CD14-positive monocyte (primary cell): ENCODE measurements at regions not wholly inside any gene's neighbourhood (a gene's known extent, or its start where the extent isn't known, plus 50 kb on each side); places are given as distances from the start of the nearest gene placed in this dataset.

ENCODE experiments used
- DNase-seq, 3 donors: peaks; one replicate each; pipeline ENCODE4 v3.0.0-alpha.2; 2011 to 2022
- H2AFZ ChIP-seq: 2 replicates; pipeline ENCODE4 v1.6.0; 2012; ENCODE audit warnings: mild to moderate bottlenecking, low read depth, low read length, inconsistent platforms; ENCODE audit not compliant: insufficient read depth, poor library complexity, severe bottlenecking
- H3K27ac ChIP-seq, 2 donors: 1 replicate in 1 of 2; 2 replicates in 1 of 2; pipeline ENCODE4 v1.5.1; 2012 to 2013; ENCODE audit warnings: low read length in 2 of 2, control low read depth in 1 of 2, inconsistent platforms in 1 of 2, low read depth in 1 of 2, mild to moderate bottlenecking in 1 of 2
- H3K27me3 ChIP-seq, 2 donors: one replicate each; pipeline versions ENCODE4 v1.6.0 to v1.6.1; 2011 to 2013; ENCODE audit warnings: low read length in 2 of 2; ENCODE audit not compliant: control insufficient read depth in 2 of 2, insufficient read depth in 2 of 2
- H3K36me3 ChIP-seq, 2 donors: replicated peaks in 1 of 2; 1 replicate in 1 of 2; 2 replicates in 1 of 2; pipeline versions ENCODE4 v1.5.1 to v1.6.1; 2012 to 2013; ENCODE audit warnings: low read length in 2 of 2, control low read depth in 1 of 2, inconsistent platforms in 1 of 2, mild to moderate bottlenecking in 1 of 2; ENCODE audit not compliant: insufficient read depth in 2 of 2, control insufficient read depth in 1 of 2
- H3K4me1 ChIP-seq, 2 donors: 1 replicate in 1 of 2; 2 replicates in 1 of 2; pipeline versions ENCODE4 v1.5.1 to v1.6.1; 2012 to 2013; ENCODE audit warnings: low read length in 2 of 2, control low read depth in 1 of 2, inconsistent platforms in 1 of 2, mild to moderate bottlenecking in 1 of 2, moderate library complexity in 1 of 2; ENCODE audit not compliant: insufficient read depth in 2 of 2, control insufficient read depth in 1 of 2
- H3K4me2 ChIP-seq: replicated peaks from 2 replicates; pipeline ENCODE3; 2012; ENCODE audit warnings: low read length, moderate library complexity, mild to moderate bottlenecking; ENCODE audit not compliant: poor library complexity, severe bottlenecking; ENCODE audit errors: extremely low read depth
- H3K4me3 ChIP-seq, 3 experiments: fragments of 200-600 bp in 1 of 3; sonication (generic) in 1 of 3; replicated peaks in 1 of 3; 1 replicate in 2 of 3; 2 replicates in 1 of 3; pipeline ENCODE4 v1.5.1; 2011 to 2013; ENCODE audit warnings: low read length in 3 of 3, mild to moderate bottlenecking in 3 of 3, control low read depth in 2 of 3, low read depth in 2 of 3, inconsistent platforms in 1 of 3, moderate library complexity in 1 of 3
- H3K79me2 ChIP-seq: 2 replicates; pipeline ENCODE4 v1.6.0; 2012; ENCODE audit warnings: mild to moderate bottlenecking, control low read depth, inconsistent platforms, low read length, moderate library complexity; ENCODE audit not compliant: insufficient read depth
- H3K9ac ChIP-seq: 2 replicates; pipeline ENCODE4 v1.6.0; 2017; ENCODE audit warnings: low read length, mild to moderate bottlenecking; ENCODE audit not compliant: insufficient read depth, poor library complexity, severe bottlenecking
- H3K9me3 ChIP-seq, 2 donors: replicated peaks in 1 of 2; 1 replicate in 1 of 2; 2 replicates in 1 of 2; pipeline versions ENCODE4 v1.5.1 to v1.6.1; 2012 to 2013; ENCODE audit warnings: low read length in 2 of 2, control low read depth in 1 of 2; ENCODE audit not compliant: control insufficient read depth in 1 of 2, insufficient read depth in 1 of 2
- H4K20me1 ChIP-seq: 2 replicates; pipeline ENCODE4 v1.6.0; 2012; ENCODE audit warnings: mild to moderate bottlenecking, low read length, control low read depth, moderate library complexity; ENCODE audit not compliant: insufficient read depth
- H3K27ac Mint-ChIP-seq, 7 donors: one replicate each; pipeline ENCODE4 v1.8.0; 2020; ENCODE audit warnings: mild to moderate bottlenecking in 7 of 7, mixed read lengths in 7 of 7, moderate library complexity in 6 of 7, inconsistent platforms in 2 of 7
- H3K27me3 Mint-ChIP-seq, 3 donors: one replicate each; pipeline ENCODE4 v1.8.0; 2021 to 2022; ENCODE audit warnings: low read depth in 3 of 3, mild to moderate bottlenecking in 3 of 3, mixed read lengths in 3 of 3, moderate library complexity in 3 of 3, inconsistent platforms in 1 of 3
- H3K36me3 Mint-ChIP-seq, 2 donors: one replicate each; pipeline ENCODE4 v1.8.0; 2020; ENCODE audit warnings: mixed read lengths in 2 of 2, inconsistent platforms in 1 of 2, mild to moderate bottlenecking in 1 of 2
- H3K4me1 Mint-ChIP-seq: one replicate; pipeline ENCODE4 v1.8.0; 2020; ENCODE audit warnings: mild to moderate bottlenecking, mixed read lengths
- H3K4me3 Mint-ChIP-seq, 2 donors: one replicate each; pipeline ENCODE4 v1.8.0; 2020; ENCODE audit warnings: mild to moderate bottlenecking in 2 of 2, mixed read lengths in 2 of 2, moderate library complexity in 1 of 2
- H3K9me3 Mint-ChIP-seq, 7 donors: one replicate each; pipeline ENCODE4 v1.8.0; 2020 to 2022; ENCODE audit warnings: mixed read lengths in 7 of 7, mild to moderate bottlenecking in 6 of 7, moderate library complexity in 6 of 7, inconsistent platforms in 2 of 7
- CTCF ChIP-seq: fragments of 200-600 bp; IDR thresholded peaks from one replicate; pipeline ENCODE4 v1.8.0; 2022; ENCODE audit warnings: antibody characterized with exemption, mild to moderate bottlenecking
- WGBS: methylation state at CpG from one replicate; pipeline ENCODE4 v1.1.5; 2013; ENCODE audit warnings: missing lambda C conversion rate; ENCODE audit not compliant: insufficient coverage; 5-methylcytosine and 5-hydroxymethylcytosine counted together
- intact Hi-C, 2 donors: fragments of 100-400 bp; cut with micrococcal nuclease; formaldehyde crosslinking; loops; one replicate each; pipeline versions ENCODE4 v1.15.0 to v1.15.1; 2023

GRCh38 chr11:11000579-11001283 lies 142.9 kb upstream of the ZBED5 start:
- Mint-ChIP-seq H3K4me3 (no peak overlapping the region), H3K36me3 (no peaks in the 10 kb centered on the region), H3K27me3 (peaks cover 10 to 17% (median 11%) of the 10 kb centered on the region in 3 donors), H3K4me1 (peaks cover 3% of the 10 kb centered on the region), H3K9me3 (peaks cover 0 to 2% (median 0%) of the 10 kb centered on the region in 7 donors), H3K27ac (no peak overlapping the region)
- no peak for DNase-seq
- WGBS = 100% methylated on average over 1 of the region's 7 CpGs
- TF ChIP-seq CTCF = no peak
- Histone ChIP-seq H2AFZ (no peak overlapping the region), H3K27me3 (peaks cover 0 to 2% of the 10 kb centered on the region in 2 donors), H3K9ac (no peak overlapping the region), H4K20me1 (no peaks in the 10 kb centered on the region), H3K79me2 (no peaks in the 10 kb centered on the region), H3K36me3 (no peaks in the 10 kb centered on the region), H3K4me1 (no peaks in the 10 kb centered on the region), H3K4me2 (no peak overlapping the region), H3K4me3 (no peak overlapping the region), H3K27ac (no peak overlapping the region), H3K9me3 (no peaks in the 10 kb centered on the region)
- intact Hi-C loops = no loop called here

- H3K27me3 ChIP-seq = peaks cover 0 to 2% of the 10 kb centered on the region in 2 donors
- no peaks in the 10 kb centered on the region for H3K36me3 Mint-ChIP-seq
- H3K27me3 Mint-ChIP-seq = peaks cover 10 to 15% (median 11%) of the 10 kb centered on the region in 3 donors
- H3K27ac ChIP-seq = no peak overlapping the region
- no peak for DNase-seq
- no peak overlapping the region for H3K4me3 ChIP-seq
- H3K27ac Mint-ChIP-seq = no peak overlapping the region
- H3K79me2 ChIP-seq = no peaks in the 10 kb centered on the region
- no peak overlapping the region for H3K4me2 ChIP-seq
- H3K4me1 Mint-ChIP-seq = peaks cover 3% of the 10 kb centered on the region
- H3K4me3 Mint-ChIP-seq = no peak overlapping the region
- no peak overlapping the region for H3K9ac ChIP-seq
- WGBS = 98% methylated on average over 3 of the region's 5 CpGs
- no peak for TF ChIP-seq CTCF
- H4K20me1 ChIP-seq = no peaks in the 10 kb centered on the region
- peaks cover 0 to 5% (median 1%) of the 10 kb centered on the region in 7 donors for H3K9me3 Mint-ChIP-seq
- H2AFZ ChIP-seq = no peak overlapping the region
- intact Hi-C loops = no loop called here
- H3K36me3 ChIP-seq = no peaks in the 10 kb centered on the region
- H3K9me3 ChIP-seq = no peaks in the 10 kb centered on the region
- H3K4me1 ChIP-seq = no peaks in the 10 kb centered on the region
Measured at GRCh38 chr11:10998674-10999073, 140.8 kb upstream of the ZBED5 start.
